ENCODE measurements at regions not wholly inside any gene's neighbourhood (a gene's known extent, or its start where the extent isn't known, plus 50 kb on each side); places are given as distances from the start of the nearest gene placed in this dataset.

- ATAC-seq (no peak), FAIRE-seq (no peak), DNase-seq (ENCODE audit: low read depth, low spot score) (no peak)
- no peaks in the 10 kb centered on the region for H3K27me3 ChIP-seq (replicated peaks in 1 of 2; ENCODE audit: control insufficient read depth in 2 of 2, insufficient read depth in 2 of 2, low read length in 1 of 2)
- H3K79me2 ChIP-seq (ENCODE audit: control insufficient read depth, insufficient read depth, low read length), result no peaks in the 10 kb centered on the region
- H3K27ac ChIP-seq (ENCODE audit: control insufficient read depth, insufficient read depth), result no peak overlapping the region
- BruUV-seq (replicated peaks), result no TSS peak
- H4K20me1 ChIP-seq (ENCODE audit: control insufficient read depth, insufficient read depth), result no peaks in the 10 kb centered on the region
- SMC1A ChIA-PET (ENCODE audit: uncharacterized antibody, unreplicated experiment), result no interaction called here
- POLR2A ChIA-PET, result no interaction called here
- in situ Hi-C loops (cut with MboI), result no loop called here
- H3K36me3 ChIP-seq (ENCODE audit: control insufficient read depth in 2 of 2, insufficient read depth in 2 of 2, low read length in 1 of 2), result no peaks in the 10 kb centered on the region
- no peak for TF ChIP-seq IKZF2 (IDR thresholded peaks at IDR 0.05)
- TF ChIP-seq E4F1 (IDR thresholded peaks at IDR 0.05; ENCODE audit: borderline replicate concordance, partially characterized antibody), result no peak
- no peak for TF ChIP-seq MEF2A (IDR thresholded peaks at IDR 0.05; ENCODE audit: insufficient read depth, low read depth, low read length)
- no peak for TF ChIP-seq ZNF622 (IDR thresholded peaks at IDR 0.05)
- TF ChIP-seq KLF5 (IDR thresholded peaks at IDR 0.05; ENCODE audit: partially characterized antibody), result no peak
- TF ChIP-seq ZBTB33 (IDR thresholded peaks at IDR 0.05), result no peak
- TF ChIP-seq, protein P1, sequence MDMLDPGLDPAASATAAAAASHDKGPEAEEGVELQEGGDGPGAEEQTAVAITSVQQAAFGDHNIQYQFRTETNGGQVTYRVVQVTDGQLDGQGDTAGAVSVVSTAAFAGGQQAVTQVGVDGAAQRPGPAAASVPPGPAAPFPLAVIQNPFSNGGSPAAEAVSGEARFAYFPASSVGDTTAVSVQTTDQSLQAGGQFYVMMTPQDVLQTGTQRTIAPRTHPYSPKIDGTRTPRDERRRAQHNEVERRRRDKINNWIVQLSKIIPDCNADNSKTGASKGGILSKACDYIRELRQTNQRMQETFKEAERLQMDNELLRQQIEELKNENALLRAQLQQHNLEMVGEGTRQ (IDR thresholded peaks at IDR 0.05; ENCODE audit: borderline replicate concordance, low read depth, low read length), result no peak
- no peak overlapping the region for H3K4me2 ChIP-seq (ENCODE audit: control insufficient read depth, insufficient read depth)
- intact Hi-C loops (cut with micrococcal nuclease; ENCODE audit: unreplicated experiment), result no loop called here
- H3K9me3 ChIP-seq (replicated peaks; ENCODE audit: control insufficient read depth, insufficient read depth, low read length), result no peaks in the 10 kb centered on the region
- no peak overlapping the region for H2AFZ ChIP-seq (ENCODE audit: control insufficient read depth, low read depth, low read length)
- H3K9ac ChIP-seq (ENCODE audit: control insufficient read depth, insufficient read depth, low read length), result no peak overlapping the region
- CTCF ChIA-PET, result no interaction called here
- H3K4me1 ChIP-seq (ENCODE audit: control insufficient read depth, insufficient read depth, low read length), result no peaks in the 10 kb centered on the region
- no peak overlapping the region for H3K4me3 ChIP-seq
- RAD21 ChIA-PET (ENCODE audit: unreplicated experiment), result no interaction called here
These were observed 847.1 kb downstream of the KCNT2 start for GRCh38 chr1:195761104-195761503.
